GM19463 (cell line): ENCODE measurements at regions not wholly inside any gene's neighbourhood (a gene's known extent, or its start where the extent isn't known, plus 50 kb on each side); places are given as distances from the start of the nearest gene placed in this dataset.
"Not testable (repeated sequence)": the region's sequence is repeated elsewhere in the genome, so short reads cannot be mapped to it uniquely, and the experiment has no call there.

Experiments used
- ATAC-seq: cut with Tn5 transposase; IDR thresholded peaks from one replicate; pipeline ENCODE4 v1.9.1; 2021; ENCODE audit warnings: mild to moderate bottlenecking, moderate library complexity; ENCODE audit not compliant: unreplicated experiment

- ATAC-seq, result no peak
Observed at GRCh38 chr10:81532403-81532802, 342.6 kb upstream of the NRG3 start.

- no peak for ATAC-seq
Observed at GRCh38 chr10:81534991-81535390, 340.0 kb upstream of the NRG3 start.

GRCh38 chr10:81541517-81541916, 333.5 kb upstream of the NRG3 start:
- no peak for ATAC-seq

DNA sequence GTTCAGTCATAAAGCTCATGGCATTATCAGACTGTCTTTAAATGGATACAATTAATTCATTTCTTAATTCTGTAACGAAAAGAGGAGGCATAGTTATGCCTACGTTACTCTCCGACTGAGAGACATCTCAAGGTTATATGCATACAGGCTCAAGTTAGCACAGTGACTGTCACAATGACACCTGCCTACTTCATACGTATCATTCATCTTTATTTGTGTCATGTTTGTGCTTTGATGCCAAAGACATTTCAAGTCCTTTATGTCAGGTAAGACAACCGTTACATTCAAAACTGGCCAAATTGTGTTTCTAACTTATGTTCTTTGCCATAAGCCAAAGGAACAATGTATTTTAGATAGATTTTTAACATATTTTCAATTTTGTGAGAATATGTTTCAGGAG, 328.8 kb upstream of the NRG3 start:
- ATAC-seq, result no peak

DNA sequence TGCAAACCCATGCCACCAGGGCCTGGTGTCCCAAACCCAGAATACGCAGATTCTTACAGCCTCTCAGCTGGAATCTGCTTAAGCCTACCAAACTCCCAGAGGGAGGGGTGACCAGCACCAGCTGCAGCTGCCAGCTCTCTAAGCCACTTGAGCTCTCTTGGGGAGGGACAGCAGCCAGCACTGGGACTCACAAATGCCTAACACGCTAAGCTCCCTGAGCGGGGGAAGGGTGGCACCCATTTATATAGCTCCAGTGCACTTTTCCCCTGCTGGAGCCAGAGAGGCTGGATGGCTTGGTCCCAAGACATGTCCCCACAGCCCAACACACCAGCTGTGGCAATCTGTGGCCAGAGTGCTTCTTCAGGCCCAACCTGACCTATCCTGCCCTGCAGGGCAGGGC, 326.8 kb upstream of the NRG3 start:
- ATAC-seq, result no peak

DNA sequence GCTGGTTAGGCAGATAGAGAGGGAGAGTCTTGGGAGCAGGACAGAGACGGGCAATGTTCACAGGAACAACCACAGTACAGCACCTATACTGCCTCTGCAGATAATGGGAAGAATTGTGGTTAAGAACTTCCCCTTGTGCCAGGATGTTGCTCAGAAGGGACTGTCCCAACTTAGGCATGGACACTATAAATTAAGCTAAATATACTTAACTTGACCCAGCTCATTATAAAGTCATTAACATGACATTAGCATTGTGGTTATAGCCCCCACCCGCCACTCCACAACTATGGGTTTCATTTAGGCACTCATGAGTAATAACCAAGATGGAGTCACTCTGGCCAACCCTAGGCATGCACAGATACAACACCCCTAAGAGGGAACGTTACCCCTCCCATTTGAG, 310.9 kb upstream of the NRG3 start:
- ATAC-seq, result no peak

GRCh38 chr10:81569488-81569887, 305.5 kb upstream of the NRG3 start:
- ATAC-seq, result no peak

DNA sequence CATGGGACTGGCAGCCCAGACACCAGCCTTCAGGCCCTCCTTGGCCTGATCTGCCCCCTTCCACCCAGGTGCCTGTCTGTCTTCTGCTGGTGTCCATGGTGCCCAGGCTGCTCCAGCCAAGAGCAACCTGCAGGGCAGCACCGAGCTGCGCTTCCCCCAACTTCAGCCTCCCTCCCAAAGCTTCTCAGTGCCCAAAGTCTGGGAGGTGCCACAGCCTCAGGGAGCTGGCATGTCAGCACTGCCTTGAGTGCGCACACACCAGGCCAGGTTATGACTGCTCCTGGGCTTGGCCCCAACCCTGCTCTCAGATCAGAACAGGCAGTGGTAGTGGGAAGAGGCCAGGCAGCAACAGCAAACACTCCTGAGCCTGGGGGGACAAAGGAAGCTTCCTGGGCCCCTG, 304.6 kb upstream of the NRG3 start:
- ATAC-seq, result no peak

DNA sequence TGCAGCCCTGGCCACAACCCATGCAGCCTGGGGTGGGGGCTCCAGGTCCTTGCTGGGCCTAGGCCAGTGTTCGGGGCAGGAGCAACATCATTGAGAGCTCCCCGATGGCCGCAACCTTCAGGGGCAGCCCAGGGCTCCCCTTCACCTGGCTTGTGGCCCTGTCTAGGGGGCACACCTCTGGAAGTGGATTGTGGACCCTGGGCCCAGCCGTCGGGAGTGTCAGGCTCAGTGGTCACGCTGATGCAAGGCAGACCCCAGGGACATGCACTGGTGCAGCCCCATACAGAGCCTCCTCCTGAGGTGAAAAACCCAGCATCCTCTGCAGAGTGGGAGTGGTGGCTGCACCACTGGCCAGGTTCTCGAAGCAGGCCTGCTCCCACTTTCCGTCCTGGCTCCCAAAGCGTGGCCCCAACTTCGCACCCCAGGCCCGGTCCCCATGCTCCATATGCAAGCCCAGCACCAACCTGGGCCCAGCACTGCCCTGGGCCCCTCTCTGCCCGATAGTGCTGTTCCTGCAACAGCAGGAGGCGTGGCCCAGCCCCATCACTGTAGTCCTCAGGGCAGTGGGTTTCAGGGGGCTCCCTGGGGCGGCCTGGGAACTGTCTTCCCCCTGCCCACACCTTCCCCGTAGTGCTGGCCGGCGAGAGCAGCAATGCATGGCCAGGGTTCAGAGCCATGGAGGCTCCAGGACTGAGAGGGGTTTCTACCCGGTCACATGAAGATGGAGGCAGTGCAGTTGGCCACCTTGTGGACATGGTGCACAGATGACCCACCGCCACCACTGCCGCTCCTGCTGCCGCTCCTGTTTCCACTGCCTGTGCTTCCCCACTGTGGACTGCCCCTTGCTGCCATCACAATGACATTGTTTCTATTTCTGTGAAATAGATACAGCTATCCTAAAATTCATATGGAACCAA, 303.9 kb upstream of the NRG3 start:
- no peak for ATAC-seq

DNA sequence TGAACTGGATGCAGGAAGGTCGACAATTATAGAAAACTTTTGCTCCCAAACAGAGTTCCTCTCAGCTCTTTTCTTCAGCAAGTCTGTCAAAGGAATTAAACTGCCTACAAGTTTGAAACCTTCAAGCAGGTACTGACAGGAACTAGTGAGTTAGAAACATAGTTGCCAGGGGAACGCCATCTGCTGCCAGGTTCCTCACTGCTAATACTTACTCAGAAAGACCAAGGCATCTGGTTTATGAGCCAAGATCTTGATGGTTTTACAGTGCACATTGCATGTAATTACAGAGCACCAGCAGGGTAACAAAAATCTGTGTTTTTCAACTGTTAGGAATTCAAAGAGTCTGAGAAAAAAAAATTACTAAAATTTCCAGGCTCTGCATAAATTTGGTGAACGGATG, 300.0 kb upstream of the NRG3 start:
- ATAC-seq, result no peak

DNA sequence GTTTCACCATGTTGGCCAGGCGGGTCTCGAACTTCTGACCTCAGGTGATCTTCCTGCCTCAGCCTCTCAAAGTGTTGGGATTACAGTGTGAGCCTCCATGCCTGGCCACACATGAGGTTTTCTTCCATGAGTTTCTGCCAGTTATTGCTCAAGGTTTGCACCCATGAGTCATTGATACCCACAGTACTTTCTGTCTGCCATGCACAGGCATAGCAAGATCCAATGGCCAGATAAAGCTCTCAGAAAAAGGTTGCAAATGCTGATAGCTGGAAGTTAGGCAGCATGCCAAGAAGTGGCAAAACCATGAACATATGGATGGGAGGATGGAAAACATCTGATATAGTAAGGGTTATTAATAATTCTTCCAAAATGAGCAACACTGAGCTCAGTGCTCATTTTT, 298.7 kb upstream of the NRG3 start:
- ATAC-seq, result no peak

- no peak for ATAC-seq
Observed at GRCh38 chr10:81594991-81595390, 280.0 kb upstream of the NRG3 start.

- no peak for ATAC-seq
Observed at GRCh38 chr10:81600185-81600584, 274.8 kb upstream of the NRG3 start.

- no peak for ATAC-seq
Observed at GRCh38 chr10:81603106-81603620, 271.8 kb upstream of the NRG3 start.

GRCh38 chr10:81644485-81644884, 230.5 kb upstream of the NRG3 start:
- ATAC-seq, result not testable (repeated sequence)

DNA sequence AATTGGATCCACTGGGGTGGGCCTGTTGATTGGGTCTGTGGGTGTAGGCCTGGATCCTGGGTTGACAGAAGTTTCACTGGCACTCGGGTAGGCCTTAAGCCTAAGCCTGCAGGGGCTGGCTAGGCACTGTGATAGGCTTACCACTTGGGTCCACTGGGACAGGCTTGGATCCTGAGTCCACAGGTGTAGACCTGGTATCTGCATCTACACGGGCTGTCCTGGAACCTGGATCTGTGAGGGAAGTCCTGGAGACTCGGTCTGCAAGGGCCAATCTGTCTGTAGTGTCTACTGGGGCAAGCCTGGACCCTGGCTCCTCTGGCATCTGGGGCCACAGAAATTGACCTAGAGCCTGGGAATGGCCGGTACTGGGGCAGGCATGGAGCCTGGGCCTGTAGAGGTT, 219.0 kb upstream of the NRG3 start:
- ATAC-seq, result no peak

DNA sequence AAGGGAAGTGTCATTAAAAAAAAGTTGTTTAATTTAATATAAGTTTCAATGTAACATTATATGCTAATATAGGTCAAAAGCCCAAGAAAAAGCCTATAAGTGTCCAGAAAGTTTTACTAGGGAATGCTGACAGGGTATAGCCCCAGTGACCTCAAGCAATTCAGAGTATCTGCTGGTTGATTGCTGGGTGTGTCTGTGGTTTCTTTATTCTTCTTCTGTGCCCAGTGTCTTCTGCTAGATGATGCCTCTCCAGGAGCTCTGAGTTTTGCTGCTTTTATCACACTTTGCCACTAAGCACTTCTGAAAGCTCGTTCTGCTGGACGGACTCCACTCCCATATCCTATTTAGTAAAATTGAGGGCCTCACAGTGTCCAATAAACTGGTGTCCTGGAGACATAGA, 212.2 kb upstream of the NRG3 start:
- ATAC-seq, result no peak

- ATAC-seq, result not testable (repeated sequence)
Observed at GRCh38 chr10:81664800-81665199, 210.2 kb upstream of the NRG3 start.

- ATAC-seq, result no peak
Observed at GRCh38 chr10:81674941-81675340, 200.1 kb upstream of the NRG3 start.

DNA sequence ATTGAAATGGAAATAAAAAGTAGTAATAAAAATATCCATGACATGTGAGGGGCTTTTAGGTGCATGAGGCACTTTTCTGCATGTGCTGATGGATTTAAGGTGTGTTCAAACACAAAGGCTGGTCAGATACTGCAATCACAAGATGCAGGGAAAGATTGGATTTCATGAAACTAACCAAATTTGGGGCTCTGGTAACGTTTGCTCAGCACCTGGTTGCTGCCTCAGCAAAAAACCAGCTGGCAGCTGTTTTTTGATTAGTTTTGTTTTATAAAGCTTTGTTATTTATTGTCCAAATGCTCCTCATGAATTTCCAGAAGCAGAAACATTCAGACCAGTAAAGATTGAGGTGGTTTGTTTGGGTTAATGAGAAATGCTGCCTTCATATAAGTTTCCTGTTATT, 195.7 kb upstream of the NRG3 start:
- no peak for ATAC-seq

DNA sequence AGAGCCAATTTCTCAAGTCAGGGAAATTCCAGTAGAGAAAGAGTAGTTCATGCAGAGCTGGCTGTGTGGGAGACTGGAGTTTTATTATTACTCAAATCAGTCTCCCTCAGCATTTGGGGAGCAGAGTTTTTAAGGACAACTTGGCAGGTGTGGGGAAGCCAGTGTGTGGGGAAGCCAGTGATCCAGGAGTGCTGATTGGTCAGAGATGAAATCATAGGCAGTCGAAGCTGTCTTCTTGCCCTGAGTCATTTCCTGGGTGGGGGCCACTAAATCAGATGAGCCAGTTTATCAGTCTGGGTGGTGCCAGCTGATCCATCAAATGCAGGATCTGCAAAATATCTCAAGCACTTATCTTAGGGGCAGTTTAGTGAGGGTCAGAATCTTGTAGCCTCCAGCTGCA, 194.6 kb upstream of the NRG3 start:
- ATAC-seq, result no peak

- no peak for ATAC-seq
Observed at GRCh38 chr10:81688459-81688858, 186.5 kb upstream of the NRG3 start.
